Fibroblast of lung (primary cell): ENCODE measurements at regions not wholly inside any gene's neighbourhood (a gene's known extent, or its start where the extent isn't known, plus 50 kb on each side); places are given as distances from the start of the nearest gene placed in this dataset.
A peak's percentile ranks its signal among the peaks of the same experiment; 100 is the strongest.

Experiments
- CTCF ChIP-seq, 2 donors: IDR thresholded peaks in 1 of 2; conservative IDR thresholded peaks in 1 of 2; 1 replicate in 1 of 2; 2 replicates in 1 of 2; pipeline ENCODE4 v1.5.1; 2011 to 2012; ENCODE audit warnings: low read length in 2 of 2, control low read depth in 1 of 2, inconsistent platforms in 1 of 2, low read depth in 1 of 2, mild to moderate bottlenecking in 1 of 2
- EZH2 ChIP-seq: IDR thresholded peaks from 2 replicates; pipeline ENCODE4 v1.5.1; 2012; ENCODE audit warnings: low read length, control low read depth, mild to moderate bottlenecking; ENCODE audit errors: missing control alignments

DNA sequence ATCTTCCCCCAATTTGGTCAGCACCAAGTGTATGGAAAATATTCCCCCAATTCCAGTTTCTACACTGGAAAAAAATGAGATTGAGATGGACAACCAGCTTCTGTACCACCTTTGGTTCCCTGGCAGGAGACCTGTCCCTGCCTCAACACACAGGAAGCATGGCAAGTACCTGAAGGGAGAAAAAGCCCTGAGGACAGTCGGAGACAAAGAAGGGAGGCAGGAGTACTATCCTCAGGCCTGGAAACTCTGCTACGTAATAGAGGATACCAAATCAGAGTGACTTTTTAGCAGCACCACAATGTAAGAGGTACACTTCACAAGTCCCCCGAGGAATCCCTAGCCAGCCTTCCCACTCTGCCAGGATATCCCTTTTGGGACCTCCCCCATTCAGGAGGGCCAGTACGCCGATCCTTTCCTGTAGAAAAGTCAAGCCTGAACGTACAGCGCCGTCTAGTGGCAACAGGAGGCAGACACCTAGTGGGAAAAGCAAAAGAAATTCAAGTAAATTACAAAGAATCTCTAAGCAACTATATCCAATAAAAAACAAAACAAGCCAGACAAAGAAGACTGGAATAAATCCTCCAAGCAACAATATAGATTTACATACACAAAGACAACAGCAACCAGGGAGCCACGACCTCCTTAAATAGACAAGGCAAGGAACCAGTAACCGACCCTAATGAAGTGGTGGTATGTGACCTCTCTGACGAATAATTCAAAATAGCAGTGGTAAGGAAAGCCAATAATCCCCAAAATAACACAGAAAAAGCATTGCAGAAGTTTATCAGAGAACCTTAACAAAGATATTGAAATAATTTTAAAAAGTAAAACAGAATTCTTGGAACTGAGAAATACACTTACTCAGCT, 63.3 kb upstream of the SLCO6A1 start:
- TF ChIP-seq CTCF (conservative IDR thresholded peaks at IDR 0.05 in 1 of 2, IDR thresholded peaks at IDR 0.05 in 1 of 2; ENCODE audit: low read depth in 1 of 2, low read length in 2 of 2) (peak; percentile 72 to 81), EZH2 (no peak)
